HT-29 (cell line): ENCODE measurements at regions not wholly inside any gene's neighbourhood (a gene's known extent, or its start where the extent isn't known, plus 50 kb on each side); places are given as distances from the start of the nearest gene placed in this dataset.
"Not testable (repeated sequence)": the region's sequence is repeated elsewhere in the genome, so short reads cannot be mapped to it uniquely, and the experiment has no call there.

Source experiments
- DNase-seq: peaks from one replicate; pipeline ENCODE4 v3.0.0-alpha.2; 2015; ENCODE audit warnings: low spot score

DNA sequence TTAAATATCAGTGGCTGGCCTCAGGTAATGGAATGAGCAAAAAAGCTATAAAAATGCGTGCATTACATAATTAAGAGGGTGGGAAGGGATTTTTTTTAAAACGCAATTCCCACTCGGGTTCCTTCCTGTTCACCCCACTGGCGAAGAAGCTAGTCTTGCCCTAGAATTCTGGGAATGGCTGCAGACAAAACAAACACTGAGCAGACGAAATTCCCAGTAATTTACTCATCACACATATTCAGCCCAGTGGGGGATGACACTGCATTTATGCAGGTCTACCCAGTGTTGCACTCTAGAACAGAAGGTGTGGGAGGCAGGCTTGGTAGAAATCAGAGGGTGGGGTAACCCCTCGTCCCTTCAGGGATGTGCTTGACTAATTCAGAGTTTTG, 2695.0 kb upstream of the DEFB115 start:
- DNase-seq = no peak

DNA sequence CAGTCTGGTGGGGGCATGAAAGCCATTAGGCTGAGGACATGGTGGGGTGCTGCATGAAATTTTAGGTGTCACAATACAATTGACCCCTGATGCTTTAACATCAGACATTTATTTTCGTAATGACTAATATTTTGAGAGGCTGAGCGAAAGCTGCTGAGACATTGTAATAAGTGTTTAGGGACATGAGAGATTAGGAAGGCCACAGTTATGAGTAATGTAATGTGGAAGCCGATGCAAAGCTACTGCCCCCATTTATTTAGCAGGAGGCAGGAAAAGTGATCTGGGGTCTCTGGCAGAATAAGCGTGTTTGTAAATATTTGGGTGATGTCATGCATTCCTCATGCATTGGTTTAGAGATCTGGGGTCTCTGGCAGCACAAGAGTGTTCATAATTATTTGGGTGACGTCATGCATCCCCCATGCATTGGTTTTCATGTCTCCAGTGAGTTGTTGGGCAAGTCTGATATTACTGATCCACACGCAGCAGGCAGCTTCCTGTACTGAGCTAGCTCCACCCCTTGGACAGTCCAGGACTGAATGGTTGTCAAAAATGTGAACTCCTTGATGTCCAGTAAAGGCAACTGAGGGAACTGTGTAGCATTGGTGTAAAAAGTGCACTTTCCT, 2694.5 kb upstream of the DEFB115 start:
- not testable (repeated sequence) for DNase-seq

DNA sequence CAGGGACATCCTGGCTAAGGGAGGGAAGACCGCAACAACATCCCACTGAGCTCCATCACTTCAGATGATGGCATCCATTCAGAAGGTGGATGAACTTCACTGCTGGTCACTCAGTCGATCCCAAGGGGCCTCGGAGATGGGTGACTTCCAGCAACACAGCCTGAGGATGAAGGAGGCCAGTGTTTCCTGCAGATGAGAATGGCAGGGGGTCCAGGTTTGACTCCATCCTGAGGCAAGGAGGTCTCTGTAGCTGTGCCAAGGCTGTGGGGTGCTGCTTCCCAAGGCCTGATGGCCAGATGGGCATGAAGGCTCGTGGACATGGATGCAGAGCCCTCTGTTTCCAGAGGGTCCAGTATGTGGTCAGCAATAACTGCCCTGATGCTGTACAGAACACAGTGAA, 2693.4 kb upstream of the DEFB115 start:
- DNase-seq = not testable (repeated sequence)

DNA sequence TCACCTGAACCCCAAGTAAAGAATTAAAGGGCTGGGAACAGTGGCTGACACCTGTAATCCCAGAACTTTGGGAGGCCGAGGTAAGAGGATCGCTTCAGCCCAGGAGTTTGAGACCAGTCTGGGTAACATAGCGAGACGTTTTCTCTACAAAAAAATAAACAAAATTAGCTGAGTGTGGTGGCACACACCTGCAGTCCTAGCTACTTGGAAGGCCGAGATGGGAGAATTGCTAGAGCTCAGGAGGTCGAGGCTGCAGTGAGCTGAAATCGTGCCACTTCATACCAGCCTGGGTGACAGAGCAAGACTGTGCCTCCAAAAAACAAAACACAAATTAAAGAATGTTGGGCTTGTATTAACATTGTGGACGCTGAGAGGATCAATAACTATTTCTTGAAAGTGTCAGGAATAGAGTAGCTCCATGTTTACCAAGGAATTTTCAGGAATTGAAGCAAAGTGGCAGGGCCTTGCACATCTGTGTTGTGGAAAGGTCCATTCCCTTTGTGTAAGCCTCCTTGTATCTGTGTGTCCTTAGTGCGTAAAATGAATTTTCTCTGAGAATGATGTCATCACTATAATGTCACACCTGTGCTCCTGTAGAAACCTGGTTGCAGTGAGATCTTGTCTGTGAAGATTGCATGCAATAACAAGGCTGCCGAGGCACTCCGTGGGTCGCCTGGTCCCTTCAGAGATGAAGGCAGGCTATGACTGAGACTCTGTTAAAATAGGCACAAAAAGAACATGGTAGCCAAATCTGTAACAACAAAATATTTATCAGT, 2692.6 kb upstream of the DEFB115 start:
- DNase-seq = not testable (repeated sequence)

DNA sequence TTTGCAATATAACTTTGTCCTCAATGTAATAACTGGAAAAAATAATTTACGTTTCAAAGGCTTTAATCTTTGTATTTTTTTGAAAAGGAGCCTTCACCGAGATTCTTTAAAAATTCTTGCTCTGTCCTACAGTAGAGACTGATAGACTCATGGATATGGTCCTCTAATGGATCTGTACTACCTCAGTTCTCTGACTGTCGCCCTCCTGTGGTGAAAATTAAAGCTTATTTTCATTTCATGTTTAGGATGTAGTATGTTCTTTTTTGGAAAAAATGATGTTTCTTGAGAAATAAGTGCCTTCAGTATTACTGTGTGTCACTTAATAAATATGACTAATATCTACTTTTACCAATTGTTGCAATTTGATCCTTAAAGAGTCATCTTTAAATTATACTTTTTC, 2681.5 kb upstream of the DEFB115 start:
- DNase-seq = peak; percentile 54

DNA sequence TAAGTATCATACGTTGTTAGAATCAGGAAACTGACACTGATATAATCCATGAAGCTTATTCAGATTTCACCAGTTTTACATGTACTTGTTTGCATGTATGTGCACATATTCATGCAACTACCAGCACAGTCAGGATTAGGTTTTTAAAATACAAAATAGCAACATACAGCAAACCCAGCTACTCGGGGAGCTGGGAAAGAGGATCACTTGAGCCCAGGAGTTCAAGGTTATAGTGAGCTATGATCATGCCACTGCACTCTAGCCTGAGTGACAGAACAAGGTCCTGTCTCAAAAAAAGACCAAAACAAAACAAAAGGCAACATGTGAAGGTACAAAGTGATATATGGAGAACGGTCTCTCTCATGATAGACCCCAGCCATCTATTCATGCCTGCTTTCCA, 2665.8 kb upstream of the DEFB115 start:
- not testable (repeated sequence) for DNase-seq

DNA sequence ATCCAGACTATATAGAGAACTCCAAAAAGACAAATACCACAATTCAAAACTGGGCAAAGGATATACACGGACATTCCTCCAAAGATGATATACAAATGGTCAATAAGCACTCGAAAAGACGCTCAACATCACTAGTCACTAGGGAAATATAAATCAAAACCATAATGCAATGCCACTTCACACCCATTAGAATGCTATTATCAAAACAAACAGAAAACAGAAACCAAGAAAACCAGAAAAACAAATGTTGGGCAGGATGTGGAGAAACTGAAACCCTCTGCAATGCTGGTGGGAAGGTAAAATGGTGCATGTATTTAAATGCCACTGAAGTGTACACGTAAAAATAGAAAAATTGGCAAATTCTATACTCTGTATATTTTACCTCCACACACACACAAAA, 2664.1 kb upstream of the DEFB115 start:
- DNase-seq = not testable (repeated sequence)

DNA sequence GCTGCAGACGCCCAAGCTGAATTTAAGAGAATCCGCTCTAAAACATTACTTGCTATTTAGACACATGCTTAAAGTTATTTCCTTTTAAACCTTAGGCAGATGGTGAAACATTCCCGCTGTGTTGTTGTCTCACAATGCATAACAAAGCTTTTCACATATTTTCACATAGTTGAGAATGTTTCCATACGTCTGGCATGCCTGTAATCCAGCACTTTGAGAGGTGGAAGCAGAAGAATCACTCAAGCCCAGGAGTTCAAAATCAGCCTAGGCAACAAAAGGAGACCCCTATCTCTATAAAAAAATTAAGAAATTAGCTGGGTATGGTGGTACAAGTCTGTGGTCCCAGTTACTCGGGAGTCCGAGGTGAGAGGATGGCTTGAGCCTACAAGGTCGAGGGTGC, 2663.0 kb upstream of the DEFB115 start:
- DNase-seq = not testable (repeated sequence)

DNA sequence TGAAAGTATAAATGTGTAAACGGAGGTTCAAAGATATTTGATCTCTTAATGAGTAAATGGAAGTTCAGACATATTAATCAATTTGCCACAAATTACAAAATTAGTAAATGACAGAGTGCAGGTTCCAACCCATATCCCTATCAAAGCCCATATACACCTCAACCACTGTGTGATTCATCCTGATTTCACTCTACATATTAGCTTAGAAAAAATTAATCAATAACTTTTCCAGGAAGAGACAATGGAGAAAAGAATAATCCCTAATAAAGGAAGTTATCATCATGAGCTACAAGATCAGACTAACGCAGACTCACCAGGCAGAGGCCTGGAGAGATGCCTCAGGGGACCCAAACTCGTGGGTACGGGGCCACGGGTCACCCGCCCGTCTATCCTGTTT, 2655.5 kb upstream of the DEFB115 start:
- not testable (repeated sequence) for DNase-seq

DNA sequence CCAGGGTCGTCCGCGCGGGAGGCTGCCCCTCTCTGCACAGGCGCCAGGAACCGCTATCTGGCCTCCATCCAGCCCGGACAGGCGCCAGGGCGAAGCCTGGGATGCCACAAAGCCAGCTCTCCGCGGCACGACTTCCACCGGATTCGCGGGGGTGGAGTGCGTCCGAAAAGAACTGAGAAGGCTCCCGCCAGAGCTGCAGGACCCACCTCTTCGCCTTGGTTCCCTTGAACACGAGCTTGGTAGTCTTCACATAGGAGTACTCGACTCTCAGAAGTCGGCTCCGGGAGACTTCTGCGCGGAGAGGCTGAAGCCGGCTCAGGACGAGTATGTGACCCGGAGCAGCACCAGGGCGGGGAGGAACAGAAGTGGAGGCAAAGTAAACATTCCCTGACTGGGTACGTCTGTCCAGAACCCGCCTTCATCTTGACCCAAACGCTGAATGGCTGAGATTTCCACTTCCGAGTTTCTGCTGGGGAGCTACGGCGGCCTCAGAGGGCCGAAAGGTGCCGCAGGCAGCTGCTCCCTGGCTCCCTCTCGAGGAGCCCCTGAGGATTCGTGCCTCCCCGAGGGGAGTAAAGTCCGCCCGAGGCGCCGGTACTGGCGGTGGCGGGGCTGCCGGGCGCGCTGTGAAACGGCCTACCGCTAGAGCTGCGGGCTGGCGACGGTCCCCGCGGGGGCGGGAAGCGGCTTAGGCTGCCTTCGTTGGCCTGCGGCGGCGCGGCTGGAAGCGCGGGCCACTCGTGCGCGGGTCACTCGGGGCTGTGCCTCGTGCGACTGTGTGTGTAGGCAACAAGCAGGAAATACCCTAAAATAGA, 2654.9 kb upstream of the DEFB115 start:
- DNase-seq = peak; percentile 88

DNA sequence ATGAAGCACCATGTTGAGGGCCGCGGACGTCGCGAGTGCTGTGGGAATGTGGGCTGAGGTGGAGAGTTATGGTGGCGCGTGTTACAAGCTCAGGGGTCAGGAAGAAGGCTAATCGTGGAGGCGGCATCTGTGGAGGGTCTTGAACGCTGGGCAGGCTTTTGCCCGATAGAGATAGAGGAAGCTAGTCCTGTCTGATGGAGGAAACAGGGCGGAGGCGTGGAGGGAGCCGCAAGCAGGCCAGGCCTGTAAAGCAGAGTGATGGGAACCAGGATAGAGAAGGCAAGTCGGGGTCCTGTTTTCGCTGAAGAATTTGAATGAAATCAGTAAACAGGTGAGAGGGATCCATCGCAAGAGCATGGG, 2654.3 kb upstream of the DEFB115 start:
- not testable (repeated sequence) for DNase-seq

DNA sequence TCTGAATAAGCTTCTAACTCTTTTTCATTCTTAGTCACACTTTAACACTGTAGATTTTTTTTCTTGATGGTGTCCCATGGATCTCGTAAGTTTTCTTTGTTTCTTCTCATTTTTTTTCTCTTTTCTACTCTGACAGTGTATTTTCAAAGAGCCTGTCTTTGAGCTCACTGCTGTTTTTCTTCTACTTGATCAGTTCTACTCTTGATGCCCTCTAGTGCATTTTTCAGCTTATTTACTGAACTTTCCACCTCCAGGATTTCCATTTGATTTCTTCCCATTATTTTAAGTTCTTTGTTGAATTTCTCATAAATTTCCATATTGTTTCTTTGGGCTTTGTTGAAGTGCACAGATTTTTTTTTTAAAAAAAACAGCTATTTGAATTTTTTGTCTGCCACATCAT, 2641.1 kb upstream of the DEFB115 start:
- no peak for DNase-seq

DNA sequence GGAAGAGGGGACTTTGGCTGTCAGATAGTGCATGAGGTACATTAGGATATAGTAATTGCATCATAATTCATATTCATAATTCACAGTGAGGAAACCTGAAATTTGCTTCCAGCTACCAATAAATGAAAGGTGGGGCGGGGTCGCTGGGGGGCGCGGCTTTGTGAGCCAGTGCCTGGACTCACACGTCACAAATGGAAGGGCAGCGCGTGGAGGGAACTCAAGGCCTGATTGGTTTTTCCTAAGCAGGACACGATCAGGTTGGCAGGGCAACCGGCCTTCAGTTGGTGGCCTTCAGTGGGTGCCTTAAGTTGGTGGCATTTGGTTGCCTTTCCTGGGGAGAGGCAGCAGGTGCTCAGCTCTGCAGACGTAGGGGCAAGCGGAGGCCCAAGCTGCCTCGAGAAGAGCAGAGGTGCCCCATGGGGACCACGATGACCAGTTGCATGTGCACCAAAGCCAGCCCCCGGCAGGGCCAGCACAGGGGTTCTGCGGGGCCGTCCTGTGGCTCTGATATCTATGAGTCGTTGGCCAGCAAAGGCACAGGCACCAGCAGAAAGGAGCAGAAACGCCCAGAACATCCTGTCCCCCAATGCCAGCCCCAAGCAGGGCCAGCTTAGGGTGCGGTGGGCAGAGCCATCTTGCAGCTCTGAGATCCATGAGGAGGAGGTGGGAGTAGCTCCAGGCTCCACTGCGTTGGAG, 2637.4 kb upstream of the DEFB115 start:
- DNase-seq = not testable (repeated sequence)

DNA sequence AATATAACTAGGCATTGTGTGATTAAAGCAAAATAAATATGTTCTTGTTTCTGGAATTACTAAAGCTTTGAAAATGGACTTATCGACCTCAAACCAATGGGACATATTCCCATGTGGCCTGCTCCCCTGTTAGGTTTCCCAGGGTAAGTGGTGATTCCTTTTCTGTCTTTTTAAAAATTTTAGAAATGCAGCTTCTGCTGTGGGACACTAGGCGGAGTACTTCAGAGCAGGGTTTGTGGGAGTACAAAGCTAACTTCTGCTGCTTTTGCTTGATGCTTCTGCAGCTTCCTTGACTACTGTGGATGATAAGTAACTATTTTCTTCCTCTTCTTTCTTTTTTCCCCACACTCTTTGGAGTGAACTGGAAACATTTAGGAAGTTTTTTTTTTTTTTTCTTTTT, 2632.4 kb upstream of the DEFB115 start:
- DNase-seq = not testable (repeated sequence)

DNA sequence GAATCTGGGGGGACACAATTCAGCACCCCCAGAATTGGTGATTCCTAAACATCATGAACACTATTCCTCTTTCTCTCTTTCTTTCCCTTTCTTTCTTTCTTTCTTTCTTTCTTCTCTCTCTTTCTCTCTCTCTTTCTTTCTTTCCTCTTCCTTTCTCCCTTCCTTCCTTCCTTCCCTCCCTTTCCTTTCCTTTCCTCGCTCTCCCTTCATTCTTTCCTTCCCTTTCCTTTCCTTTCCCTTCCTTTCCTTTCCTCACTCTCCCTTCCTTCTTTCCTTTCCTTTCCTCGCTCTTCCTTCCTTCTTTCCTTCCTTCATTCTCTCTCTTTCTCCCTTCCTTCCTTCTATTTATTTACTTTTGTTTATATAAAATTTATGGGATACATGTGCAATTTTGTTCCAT, 2616.6 kb upstream of the DEFB115 start:
- DNase-seq = not testable (repeated sequence)
